CD4-positive, alpha-beta T cell (primary cell): ENCODE measurements at regions not wholly inside any gene's neighbourhood (a gene's known extent, or its start where the extent isn't known, plus 50 kb on each side); places are given as distances from the start of the nearest gene placed in this dataset.

Experiments
- ATAC-seq: fragments of 200-7000 bp; cut with Tn5 transposase; one replicate; pipeline ENCODE4 v1.10.0; 2022; ENCODE audit warnings: mild to moderate bottlenecking; ENCODE audit not compliant: poor library complexity
- CTCF ChIA-PET: fragments of 350-600 bp; sonication (Branson Sonifier 250); formaldehyde crosslinking; loops from one replicate; lab custom pipeline; 2021; ENCODE audit warnings: antibody characterized with exemption, inconsistent platforms; lab: Charles Lee
- POLR2A ChIA-PET: fragments of 350-600 bp; sonication (Branson Sonifier 250); formaldehyde crosslinking; loops from one replicate; lab custom pipeline; 2021; ENCODE audit warnings: antibody characterized with exemption, inconsistent platforms; lab: Charles Lee
- DNase-seq, 14 experiments: peaks; one replicate each; pipeline ENCODE4 v3.0.0-alpha.2; 2013 to 2020; ENCODE audit warnings: mixed read lengths in 2 of 14
- H3K27ac ChIP-seq, 2 donors: one replicate each; pipeline versions ENCODE4 v1.5.1 to v1.7.0; 2013; ENCODE audit warnings: low read length in 2 of 2, low read depth in 1 of 2, mild to moderate bottlenecking in 1 of 2
- H3K27me3 ChIP-seq, 2 experiments: 1 replicate in 1 of 2; 2 replicates in 1 of 2; pipeline versions ENCODE4 v1.6.1 to v1.7.0; 2013; ENCODE audit warnings: low read length in 2 of 2, control low read depth in 1 of 2, mild to moderate bottlenecking in 1 of 2, moderate library complexity in 1 of 2; ENCODE audit not compliant: insufficient read depth in 2 of 2, control insufficient read depth in 1 of 2
- H3K36me3 ChIP-seq: one replicate; pipeline ENCODE4 v1.6.1; 2013; ENCODE audit warnings: low read length, control low read depth; ENCODE audit not compliant: insufficient read depth
- H3K4me1 ChIP-seq: one replicate; pipeline ENCODE4 v1.6.1; 2013; ENCODE audit warnings: low read length, control low read depth; ENCODE audit not compliant: insufficient read depth
- H3K4me3 ChIP-seq: one replicate; pipeline ENCODE4 v1.5.1; 2013; ENCODE audit warnings: mild to moderate bottlenecking, low read length, moderate library complexity
- H3K9me3 ChIP-seq, 2 experiments: 1 replicate in 1 of 2; 2 replicates in 1 of 2; pipeline versions ENCODE4 v1.6.1 to v1.7.0; 2013; ENCODE audit warnings: low read length in 2 of 2, mild to moderate bottlenecking in 2 of 2, control low read depth in 1 of 2, moderate library complexity in 1 of 2; ENCODE audit not compliant: control insufficient read depth in 1 of 2, insufficient read depth in 1 of 2
- H3K27ac Mint-ChIP-seq: one replicate; pipeline ENCODE4 v1.8.0; 2020; ENCODE audit warnings: mixed read lengths
- H3K27me3 Mint-ChIP-seq: one replicate; pipeline ENCODE4 v1.8.0; 2021; ENCODE audit warnings: mixed read lengths
- H3K36me3 Mint-ChIP-seq: one replicate; pipeline ENCODE4 v1.8.0; 2021; ENCODE audit warnings: low read depth, mixed read lengths
- H3K4me1 Mint-ChIP-seq: one replicate; pipeline ENCODE4 v1.8.0; 2021; ENCODE audit warnings: low read depth, mixed read lengths
- H3K4me3 Mint-ChIP-seq: one replicate; pipeline ENCODE4 v1.8.0; 2020; ENCODE audit warnings: mild to moderate bottlenecking, mixed read lengths
- H3K9me3 Mint-ChIP-seq: one replicate; pipeline ENCODE4 v1.8.0; 2020; ENCODE audit warnings: mixed read lengths
- intact Hi-C, 2 experiments: fragments of 100-400 bp; cut with DNase I in 1 of 2; cut with micrococcal nuclease in 1 of 2; formaldehyde crosslinking; loops; one replicate each; pipeline versions ENCODE4 v1.15.1 to v1.9.0; 2023 to 2025; cut with DNase I, micrococcal nuclease
- TF ChIP-seq, protein P1 (sequence below): fragments of 200-600 bp; IDR thresholded peaks from one replicate; pipeline ENCODE4 v1.8.0; 2022; ENCODE audit warnings: antibody characterized with exemption, mild to moderate bottlenecking

DNA sequence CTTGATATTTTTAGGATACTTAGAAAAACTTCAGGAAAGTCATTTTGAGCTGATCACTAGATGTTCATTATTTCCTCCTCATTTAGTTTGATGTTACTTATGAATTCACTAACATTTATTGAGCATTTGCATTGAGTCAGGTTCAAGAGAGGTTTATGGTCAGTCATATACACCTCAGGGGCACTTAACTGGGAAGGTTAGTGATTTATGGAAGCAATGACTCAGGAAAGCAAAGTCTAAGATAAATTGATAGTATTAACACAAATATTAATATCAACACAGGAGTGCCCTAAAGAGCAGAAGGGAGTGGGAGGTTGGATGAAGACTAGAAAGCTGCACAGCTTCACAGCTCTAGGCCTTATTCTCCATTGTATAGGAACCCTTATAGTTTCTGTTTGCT, 177.0 kb upstream of the TNFAIP3 start:
- H3K27ac ChIP-seq, result no peak overlapping the region
- H3K9me3 ChIP-seq, result no peaks in the 10 kb centered on the region
- Mint-ChIP-seq H3K4me1 (no peaks in the 10 kb centered on the region), H3K4me3 (no peak overlapping the region), H3K27ac (no peak overlapping the region), H3K36me3 (no peaks in the 10 kb centered on the region), H3K27me3 (no peaks in the 10 kb centered on the region), H3K9me3 (no peaks in the 10 kb centered on the region)
- TF ChIP-seq, protein P1, sequence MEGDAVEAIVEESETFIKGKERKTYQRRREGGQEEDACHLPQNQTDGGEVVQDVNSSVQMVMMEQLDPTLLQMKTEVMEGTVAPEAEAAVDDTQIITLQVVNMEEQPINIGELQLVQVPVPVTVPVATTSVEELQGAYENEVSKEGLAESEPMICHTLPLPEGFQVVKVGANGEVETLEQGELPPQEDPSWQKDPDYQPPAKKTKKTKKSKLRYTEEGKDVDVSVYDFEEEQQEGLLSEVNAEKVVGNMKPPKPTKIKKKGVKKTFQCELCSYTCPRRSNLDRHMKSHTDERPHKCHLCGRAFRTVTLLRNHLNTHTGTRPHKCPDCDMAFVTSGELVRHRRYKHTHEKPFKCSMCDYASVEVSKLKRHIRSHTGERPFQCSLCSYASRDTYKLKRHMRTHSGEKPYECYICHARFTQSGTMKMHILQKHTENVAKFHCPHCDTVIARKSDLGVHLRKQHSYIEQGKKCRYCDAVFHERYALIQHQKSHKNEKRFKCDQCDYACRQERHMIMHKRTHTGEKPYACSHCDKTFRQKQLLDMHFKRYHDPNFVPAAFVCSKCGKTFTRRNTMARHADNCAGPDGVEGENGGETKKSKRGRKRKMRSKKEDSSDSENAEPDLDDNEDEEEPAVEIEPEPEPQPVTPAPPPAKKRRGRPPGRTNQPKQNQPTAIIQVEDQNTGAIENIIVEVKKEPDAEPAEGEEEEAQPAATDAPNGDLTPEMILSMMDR, result no peak
- ChIA-PET POLR2A (interaction anchor here (0.6 to 1.3 kb wide), 2 partner anchors 9 to 287 kb away, joined by 3 read pairs; no protein-coding TSS in a partner anchor), CTCF (no interaction called here)
- intact Hi-C loops, result no loop called here
- DNase-seq, result no peak
- no peak for ATAC-seq
- no peaks in the 10 kb centered on the region for H3K27me3 ChIP-seq
- no peaks in the 10 kb centered on the region for H3K36me3 ChIP-seq
- H3K4me3 ChIP-seq, result no peak overlapping the region
- H3K4me1 ChIP-seq, result no peaks in the 10 kb centered on the region

DNA sequence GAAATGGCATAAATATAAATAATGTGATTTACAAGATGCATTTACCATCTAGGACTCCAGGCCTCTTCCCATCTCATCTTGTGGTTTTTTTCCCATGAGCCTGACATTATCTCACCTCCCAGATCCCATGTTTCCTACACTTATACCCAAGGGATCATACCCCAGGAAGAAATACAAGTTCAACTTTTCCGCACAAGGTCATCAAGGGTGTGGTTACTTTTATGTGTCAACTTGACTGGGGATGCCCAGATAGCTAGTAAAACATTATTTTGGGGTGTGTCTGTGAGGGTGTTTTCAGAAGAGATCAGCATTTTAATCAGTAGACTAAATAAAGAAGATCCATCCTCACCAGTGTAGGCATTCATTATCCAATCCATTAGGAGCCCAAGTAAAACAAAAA, 176.3 kb upstream of the TNFAIP3 start:
- TF ChIP-seq, protein P1, result no peak
- ATAC-seq (no peak), DNase-seq (no peak)
- intact Hi-C loops, result no loop called here
- ChIA-PET POLR2A (interaction anchor here (1.3 kb wide), 1 partner anchor 9 kb away, joined by 3 read pairs; no protein-coding TSS in a partner anchor), CTCF (no interaction called here)
- H3K36me3 Mint-ChIP-seq, result no peaks in the 10 kb centered on the region
- H3K4me1 Mint-ChIP-seq, result no peaks in the 10 kb centered on the region
- no peak overlapping the region for H3K4me3 Mint-ChIP-seq
- no peaks in the 10 kb centered on the region for H3K9me3 ChIP-seq
- no peak overlapping the region for H3K27ac Mint-ChIP-seq
- H3K27me3 ChIP-seq, result no peaks in the 10 kb centered on the region
- no peak overlapping the region for H3K27ac ChIP-seq
- no peaks in the 10 kb centered on the region for H3K36me3 ChIP-seq
- H3K4me3 ChIP-seq, result no peak overlapping the region
- peaks cover 4% of the 10 kb centered on the region for H3K27me3 Mint-ChIP-seq
- H3K9me3 Mint-ChIP-seq, result no peaks in the 10 kb centered on the region
- no peaks in the 10 kb centered on the region for H3K4me1 ChIP-seq

DNA sequence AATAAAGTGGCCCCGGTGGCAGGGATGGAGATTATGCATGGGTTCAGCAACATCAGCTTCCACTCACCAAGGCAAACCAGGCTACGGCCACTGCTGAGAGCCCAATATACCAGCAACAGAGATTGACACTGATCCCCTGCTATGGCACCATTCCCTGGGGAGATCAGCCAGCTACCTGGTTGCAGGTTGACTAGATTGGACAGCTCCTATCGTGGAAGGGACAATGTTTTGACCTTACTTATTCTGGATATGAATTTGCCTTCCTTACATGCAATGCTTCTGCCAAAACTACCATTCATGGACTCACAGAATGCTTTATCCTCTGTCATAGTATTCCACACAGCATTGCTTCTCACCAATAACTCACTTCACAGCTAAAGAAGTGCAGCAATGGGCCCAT, 174.8 kb upstream of the TNFAIP3 start:
- Histone ChIP-seq H3K36me3 (no peaks in the 10 kb centered on the region), H3K4me1 (no peaks in the 10 kb centered on the region), H3K27ac (no peak overlapping the region), H3K9me3 (no peaks in the 10 kb centered on the region), H3K4me3 (no peak overlapping the region), H3K27me3 (no peaks in the 10 kb centered on the region)
- TF ChIP-seq, protein P1, result no peak
- Mint-ChIP-seq H3K9me3 (no peaks in the 10 kb centered on the region), H3K36me3 (no peaks in the 10 kb centered on the region), H3K4me3 (no peak overlapping the region), H3K27ac (no peak overlapping the region), H3K4me1 (peaks cover 4% of the 10 kb centered on the region), H3K27me3 (peaks cover 5% of the 10 kb centered on the region)
- POLR2A ChIA-PET, result no interaction called here
- ATAC-seq, result no peak
- CTCF ChIA-PET, result no interaction called here
- intact Hi-C loops, result no loop called here
- no peak for DNase-seq
